K562 (cell line): ENCODE measurements at regions not wholly inside any gene's neighbourhood (a gene's known extent, or its start where the extent isn't known, plus 50 kb on each side); places are given as distances from the start of the nearest gene placed in this dataset.

Experiments
- ATAC-seq: fragments of 200-7000 bp; cut with Tn5 transposase; 3 replicates; pipeline ENCODE4 v1.9.1; 2020; ENCODE audit warnings: moderate library complexity
- BruUV-seq: library from RNA; stranded (reverse); fragments of 400-500 nt; replicated peaks from 2 replicates; lab custom pipeline; 2021; lab: Mats Ljungman, UMichigan
- CTCF ChIA-PET: fragments of 300-600 bp; formaldehyde crosslinking; extraction: SDS; loops from one replicate; lab custom pipeline; 2021; ENCODE audit warnings: low intra/inter-chr PET ratio; lab: Yijun Ruan, JAX
- POLR2A ChIA-PET: fragments of 300-600, 350-650 bp; sonication (Branson Sonifier 250); formaldehyde crosslinking; extraction: SDS; loops from one replicate; lab custom pipeline; 2021; ENCODE audit warnings: antibody characterized with exemption, inconsistent platforms; lab: Yijun Ruan, JAX
- DNase-seq, 4 experiments: peaks; one replicate each; pipeline versions ENCODE4 v3.0.0 to v3.0.0-alpha.2; 2011 to 2018; ENCODE audit warnings: low spot score in 3 of 4, mixed read lengths in 3 of 4; ENCODE audit errors: extremely low read depth in 1 of 4
- FAIRE-seq: peaks from 2 replicates; lab custom pipeline; 2011; peaks lifted over from hg19 to GRCh38; lab: Jason Lieb, UNC
- H2AFZ ChIP-seq: 2 replicates; pipeline ENCODE4 v1.6.0; 2011; ENCODE audit warnings: low read depth, low read length, control low read depth, inconsistent platforms
- H3K27ac ChIP-seq: fragments of 200-600 bp; 3 replicates; pipeline ENCODE4 v1.8.0; 2011; ENCODE audit warnings: low read depth, mild to moderate bottlenecking, control low read depth, inconsistent platforms, low read length, moderate library complexity, mixed read lengths; ENCODE audit errors: extremely low read depth
- H3K27me3 ChIP-seq, 2 experiments: fragments of 300-600 bp in 1 of 2; 2 replicates in 1 of 2; 3 replicates in 1 of 2; pipeline versions ENCODE4 v1.6.0 to v1.8.0; 2011; ENCODE audit warnings: inconsistent platforms in 2 of 2, low read length in 2 of 2, mild to moderate bottlenecking in 1 of 2, mixed read lengths in 1 of 2, moderate library complexity in 1 of 2; ENCODE audit not compliant: control insufficient read depth in 2 of 2, insufficient read depth in 2 of 2
- H3K36me3 ChIP-seq: fragments of 300-600 bp; 3 replicates; pipeline ENCODE4 v1.8.0; 2011; ENCODE audit warnings: mild to moderate bottlenecking, low read length, inconsistent platforms; ENCODE audit not compliant: control insufficient read depth, insufficient read depth
- H3K4me1 ChIP-seq, 2 experiments: fragments of 200-600 bp in 1 of 2; replicated peaks in 1 of 2; 2 replicates in 1 of 2; 3 replicates in 1 of 2; pipeline versions ENCODE4 v1.5.1 to v1.8.0; 2011; ENCODE audit warnings: inconsistent platforms in 2 of 2, low read length in 2 of 2, mild to moderate bottlenecking in 1 of 2, mixed read lengths in 1 of 2, moderate library complexity in 1 of 2; ENCODE audit not compliant: control insufficient read depth in 2 of 2, insufficient read depth in 2 of 2
- H3K4me2 ChIP-seq: 2 replicates; pipeline ENCODE4 v1.6.1; 2011; ENCODE audit warnings: low read length, control low read depth, inconsistent platforms, mixed read lengths; ENCODE audit not compliant: insufficient read depth
- H3K4me3 ChIP-seq: fragments of 200-600 bp; sonication (generic), shearing (Covaris generic); 2 replicates; pipeline ENCODE4 v1.5.1; 2016; ENCODE audit warnings: control low read depth, inconsistent platforms
- H3K79me2 ChIP-seq: fragments of 200-600 bp; 3 replicates; pipeline ENCODE4 v1.8.0; 2011; ENCODE audit warnings: low read length, inconsistent platforms; ENCODE audit not compliant: control insufficient read depth, insufficient read depth
- H3K9ac ChIP-seq, 2 experiments: 2 replicates each; pipeline versions ENCODE4 v1.6.0 to v1.6.1; 2011; ENCODE audit warnings: low read depth in 2 of 2, low read length in 2 of 2, control low read depth in 1 of 2, inconsistent platforms in 1 of 2, mild to moderate bottlenecking in 1 of 2, mixed read lengths in 1 of 2; ENCODE audit not compliant: insufficient read depth in 1 of 2
- H3K9me1 ChIP-seq: one replicate; pipeline ENCODE4 v1.6.0; 2011; ENCODE audit warnings: inconsistent platforms, mild to moderate bottlenecking, low read length, moderate library complexity; ENCODE audit not compliant: control insufficient read depth, insufficient read depth
- H3K9me3 ChIP-seq: replicated peaks from 2 replicates; pipeline ENCODE4 v1.5.1; 2011; ENCODE audit warnings: low read depth, low read length, inconsistent platforms; ENCODE audit not compliant: control insufficient read depth, insufficient read depth
- H4K20me1 ChIP-seq: replicated peaks from 2 replicates; pipeline ENCODE4 v1.6.1; 2011; ENCODE audit warnings: low read length, inconsistent platforms, mixed read lengths; ENCODE audit not compliant: control insufficient read depth, insufficient read depth
- BCL6 ChIP-seq: fragments of 250-450 bp; sonication (Bioruptor Pico); IDR thresholded peaks from 2 replicates; pipeline ENCODE4 v1.4.0; 2020
- CBX3 ChIP-seq, 2 experiments: IDR thresholded peaks; 1 replicate in 1 of 2; 2 replicates in 1 of 2; pipeline ENCODE4 v1.6.1; 2012; ENCODE audit warnings: inconsistent platforms in 2 of 2, low read length in 2 of 2, borderline replicate concordance in 1 of 2, control low read depth in 1 of 2
- COPS2 ChIP-seq: fragments of 450-650 bp; conservative IDR thresholded peaks from 2 replicates; pipeline ENCODE4 v1.6.1; 2016; ENCODE audit warnings: mild to moderate bottlenecking, moderate library complexity
- ERF ChIP-seq: fragments of 450-650 bp; formaldehyde crosslinking; IDR thresholded peaks from 2 replicates; pipeline ENCODE4 v1.4.0; 2020; ENCODE audit warnings: mild to moderate bottlenecking, mixed read lengths
- FOXA3 ChIP-seq, 2 experiments: fragments of 450-650 bp in 1 of 2; sonication (generic) in 1 of 2; formaldehyde crosslinking; IDR thresholded peaks in 1 of 2; conservative IDR thresholded peaks in 1 of 2; 2 replicates each; pipeline versions ENCODE4 v1.4.0 to v1.8.0; 2020 to 2022; ENCODE audit warnings: mild to moderate bottlenecking in 2 of 2, missing genetic modification reagents in 1 of 2
- HDGF ChIP-seq: fragments of 450-650 bp; IDR thresholded peaks from 2 replicates; pipeline ENCODE4 v1.6.1; 2016
- HNRNPL ChIP-seq: fragments of 200-400 bp; formaldehyde crosslinking; IDR thresholded peaks from 2 replicates; pipeline ENCODE4 v1.6.1; 2017; ENCODE audit warnings: low read depth, mild to moderate bottlenecking, low read length
- PATZ1 ChIP-seq: fragments of 250-450 bp; sonication (Bioruptor Pico); IDR thresholded peaks from 2 replicates; pipeline ENCODE4 v1.5.0; 2020; ENCODE audit warnings: mild to moderate bottlenecking, borderline replicate concordance
- PPARD ChIP-seq: fragments of 250-450 bp; sonication (Bioruptor Pico); IDR thresholded peaks from 2 replicates; pipeline ENCODE4 v1.8.0; 2022; ENCODE audit warnings: inconsistent platforms, mild to moderate bottlenecking, moderate library complexity
- ZNF232 ChIP-seq: sonication (generic); formaldehyde crosslinking; IDR thresholded peaks from 2 replicates; pipeline ENCODE4 v1.8.0; 2022; ENCODE audit warnings: mild to moderate bottlenecking, missing genetic modification reagents
- WGBS: fragments of 100-300 bp; shearing (Covaris generic); methylation state at CpG from one replicate; pipeline ENCODE4 v1.1.6; 2016; ENCODE audit warnings: low coverage, mixed read lengths; ENCODE audit not compliant: insufficient coverage; ENCODE audit errors: missing lambda C conversion rate; 5-methylcytosine and 5-hydroxymethylcytosine counted together
- in situ Hi-C: fragments of 300-500 bp; cut with MboI; formaldehyde crosslinking; loops from 4 replicates; pipeline ENCODE4 v1.15.0; 2018; ENCODE audit warnings: inconsistent platforms, mixed read lengths
- intact Hi-C: fragments of 100-400 bp; cut with micrococcal nuclease; formaldehyde crosslinking; loops from 2 replicates; pipeline ENCODE4 v1.14.2; 2022
- TF ChIP-seq, protein P1 (sequence below): fragments of 250-450 bp; sonication (Bioruptor Pico); IDR thresholded peaks from 2 replicates; pipeline ENCODE4 v1.8.0; 2021; ENCODE audit warnings: moderate library complexity, mild to moderate bottlenecking, inconsistent platforms
- TF ChIP-seq, protein P2 (sequence below), 2 experiments: fragments of 450-650 bp in 1 of 2; sonication (generic) in 1 of 2; formaldehyde crosslinking in 1 of 2; IDR thresholded peaks in 1 of 2; conservative IDR thresholded peaks in 1 of 2; 2 replicates each; pipeline versions ENCODE4 v1.6.1 to v1.8.1; 2016 to 2023; ENCODE audit warnings: mild to moderate bottlenecking in 2 of 2, moderate library complexity in 2 of 2, inconsistent platforms in 1 of 2, missing genetic modification reagents in 1 of 2
- TF ChIP-seq, protein P3 (sequence below): fragments of 450-650 bp; formaldehyde crosslinking; IDR thresholded peaks from 2 replicates; pipeline ENCODE4 v1.4.0; 2022; ENCODE audit warnings: missing genetic modification characterization

DNA sequence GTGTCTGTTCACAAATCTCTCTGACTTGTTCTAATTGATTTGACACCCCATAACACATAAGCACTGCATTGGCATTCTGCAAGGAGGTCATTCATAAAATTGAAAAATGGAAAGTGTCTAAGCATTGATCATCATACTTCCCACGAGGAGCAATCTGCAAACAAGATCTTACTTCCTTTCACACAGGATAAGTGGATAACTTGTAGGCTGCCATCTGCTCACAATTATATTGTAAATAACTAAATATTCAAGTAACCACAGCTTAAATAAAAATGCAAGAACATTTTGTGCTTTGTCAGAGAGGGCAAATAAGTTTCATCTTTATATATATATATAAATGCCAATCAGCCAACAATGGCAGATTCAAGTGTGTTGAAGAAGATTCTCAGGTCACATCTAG lies 264.8 kb upstream of the ZC3H12C start:
- CTCF ChIA-PET = no interaction called here

More for the DNA sequence above, 264.8 kb upstream of the ZC3H12C start:
- H2AFZ ChIP-seq = no peak overlapping the region
- 5% methylated on average over 1 of the region's 1 CpG for WGBS
- H3K9me3 ChIP-seq = no peaks in the 10 kb centered on the region
- H3K4me1 ChIP-seq = no peaks in the 10 kb centered on the region
- no peaks in the 10 kb centered on the region for H3K36me3 ChIP-seq
- in situ Hi-C loops = no loop called here
- POLR2A ChIA-PET = no interaction called here
- no peak for ATAC-seq
- no peak for TF ChIP-seq FOXA3 (CRISPR knock-in tag; conservative IDR thresholded peaks at IDR 0.05 in 1 of 2, IDR thresholded peaks at IDR 0.05 in 1 of 2)
- TF ChIP-seq CBX3 (IDR thresholded peaks at IDR 0.05; ENCODE audit: borderline replicate concordance in 1 of 2, low read length in 2 of 2) = no peak
- TF ChIP-seq ERF (CRISPR knock-in tag) = no peak
- no peak for TF ChIP-seq COPS2
- TF ChIP-seq, protein P1, sequence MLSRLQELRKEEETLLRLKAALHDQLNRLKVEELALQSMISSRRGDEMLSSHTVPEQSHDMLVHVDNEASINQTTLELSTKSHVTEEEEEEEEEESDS = no peak
- TF ChIP-seq ZNF232 (CRISPR knock-in tag) = no peak
- TF ChIP-seq, protein P2, sequence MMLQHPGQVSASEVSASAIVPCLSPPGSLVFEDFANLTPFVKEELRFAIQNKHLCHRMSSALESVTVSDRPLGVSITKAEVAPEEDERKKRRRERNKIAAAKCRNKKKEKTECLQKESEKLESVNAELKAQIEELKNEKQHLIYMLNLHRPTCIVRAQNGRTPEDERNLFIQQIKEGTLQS (IDR thresholded peaks at IDR 0.05) = no peak
- TF ChIP-seq, protein P2 (CRISPR knock-in tag; conservative IDR thresholded peaks at IDR 0.05) = no peak
- TF ChIP-seq, protein P3, sequence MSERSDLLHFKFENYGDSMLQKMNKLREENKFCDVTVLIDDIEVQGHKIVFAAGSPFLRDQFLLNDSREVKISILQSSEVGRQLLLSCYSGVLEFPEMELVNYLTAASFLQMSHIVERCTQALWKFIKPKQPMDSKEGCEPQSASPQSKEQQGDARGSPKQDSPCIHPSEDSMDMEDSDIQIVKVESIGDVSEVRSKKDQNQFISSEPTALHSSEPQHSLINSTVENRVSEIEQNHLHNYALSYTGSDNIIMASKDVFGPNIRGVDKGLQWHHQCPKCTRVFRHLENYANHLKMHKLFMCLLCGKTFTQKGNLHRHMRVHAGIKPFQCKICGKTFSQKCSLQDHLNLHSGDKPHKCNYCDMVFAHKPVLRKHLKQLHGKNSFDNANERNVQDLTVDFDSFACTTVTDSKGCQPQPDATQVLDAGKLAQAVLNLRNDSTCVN = no peak
- no peak for TF ChIP-seq BCL6 (CRISPR knock-in tag)
- TF ChIP-seq HDGF = no peak
- TF ChIP-seq PATZ1 = no peak
- TF ChIP-seq HNRNPL = no peak
- no peak for TF ChIP-seq PPARD
- TF ChIP-seq, all 486 proteins: peak for 0
- H3K27me3 ChIP-seq = no peaks in the 10 kb centered on the region
- FAIRE-seq (no peak), DNase-seq (no peak)
- no peak overlapping the region for H3K4me3 ChIP-seq
- no peak overlapping the region for H3K9ac ChIP-seq
- BruUV-seq = no TSS peak
- H4K20me1 ChIP-seq = no peaks in the 10 kb centered on the region
- no peak overlapping the region for H3K4me2 ChIP-seq
- intact Hi-C loops = no loop called here
- no peaks in the 10 kb centered on the region for H3K79me2 ChIP-seq
- H3K27ac ChIP-seq = no peak overlapping the region
- no peaks in the 10 kb centered on the region for H3K9me1 ChIP-seq
